ENCODE measurements at regions not wholly inside any gene's neighbourhood (a gene's known extent, or its start where the extent isn't known, plus 50 kb on each side); places are given as distances from the start of the nearest gene placed in this dataset.
"Not testable (repeated sequence)": the region's sequence is repeated elsewhere in the genome, so short reads cannot be mapped to it uniquely, and the experiment has no call there.

DNA sequence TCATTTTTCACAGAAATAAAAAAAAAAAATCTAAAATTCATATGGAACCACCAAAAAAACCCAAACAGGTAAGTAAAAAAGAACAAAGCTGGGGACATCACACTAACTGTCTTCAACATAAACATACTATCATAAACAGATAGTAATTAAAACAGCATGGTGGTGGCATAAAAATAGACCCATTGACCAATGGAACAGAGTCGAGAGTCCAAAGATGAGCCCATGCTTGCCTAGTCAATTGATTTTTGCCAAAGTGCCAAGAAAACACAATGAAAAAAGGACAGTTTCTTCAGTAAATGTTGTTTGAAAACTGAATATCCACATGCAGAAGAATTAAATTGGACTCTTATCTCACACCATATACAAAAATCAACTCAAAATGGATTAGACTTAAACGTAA lies 513.2 kb upstream of the PHF14 start:
- intact Hi-C loops (cut with micrococcal nuclease), result no loop called here
- POLR2A ChIA-PET, result no interaction called here
- Mint-ChIP-seq H3K4me1 (ENCODE audit: low read depth) (no peaks in the 10 kb centered on the region), H3K27ac (no peak overlapping the region), H3K4me3 (no peak overlapping the region), H3K36me3 (ENCODE audit: low read depth) (no peaks in the 10 kb centered on the region), H3K27me3 (no peaks in the 10 kb centered on the region), H3K9me3 (no peaks in the 10 kb centered on the region)
- ATAC-seq, result no peak
- CTCF ChIA-PET, result no interaction called here
- TF ChIP-seq, protein P1, sequence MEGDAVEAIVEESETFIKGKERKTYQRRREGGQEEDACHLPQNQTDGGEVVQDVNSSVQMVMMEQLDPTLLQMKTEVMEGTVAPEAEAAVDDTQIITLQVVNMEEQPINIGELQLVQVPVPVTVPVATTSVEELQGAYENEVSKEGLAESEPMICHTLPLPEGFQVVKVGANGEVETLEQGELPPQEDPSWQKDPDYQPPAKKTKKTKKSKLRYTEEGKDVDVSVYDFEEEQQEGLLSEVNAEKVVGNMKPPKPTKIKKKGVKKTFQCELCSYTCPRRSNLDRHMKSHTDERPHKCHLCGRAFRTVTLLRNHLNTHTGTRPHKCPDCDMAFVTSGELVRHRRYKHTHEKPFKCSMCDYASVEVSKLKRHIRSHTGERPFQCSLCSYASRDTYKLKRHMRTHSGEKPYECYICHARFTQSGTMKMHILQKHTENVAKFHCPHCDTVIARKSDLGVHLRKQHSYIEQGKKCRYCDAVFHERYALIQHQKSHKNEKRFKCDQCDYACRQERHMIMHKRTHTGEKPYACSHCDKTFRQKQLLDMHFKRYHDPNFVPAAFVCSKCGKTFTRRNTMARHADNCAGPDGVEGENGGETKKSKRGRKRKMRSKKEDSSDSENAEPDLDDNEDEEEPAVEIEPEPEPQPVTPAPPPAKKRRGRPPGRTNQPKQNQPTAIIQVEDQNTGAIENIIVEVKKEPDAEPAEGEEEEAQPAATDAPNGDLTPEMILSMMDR (IDR thresholded peaks at IDR 0.05), result no peak
- no peak for DNase-seq

DNA sequence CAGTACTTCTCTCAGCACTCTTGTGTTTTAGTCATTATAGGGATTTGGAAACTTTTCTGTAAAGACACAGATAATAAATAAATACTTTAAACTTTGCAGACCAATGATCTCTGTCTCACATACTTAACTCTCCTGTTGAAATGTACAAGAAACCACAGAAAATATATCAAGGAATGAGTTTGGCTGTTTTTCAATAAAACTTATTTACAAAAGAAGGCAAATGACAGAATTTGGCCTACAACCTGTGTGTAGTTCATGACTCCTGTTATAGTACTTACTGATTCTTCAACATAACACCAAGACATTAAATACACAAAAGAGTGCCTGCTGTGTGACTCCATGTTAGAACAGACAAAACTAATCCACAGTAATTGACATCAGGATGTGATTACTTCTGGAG lies 510.0 kb upstream of the PHF14 start:
- Mint-ChIP-seq H3K9me3 (no peaks in the 10 kb centered on the region), H3K4me1 (ENCODE audit: low read depth) (no peaks in the 10 kb centered on the region), H3K27ac (no peak overlapping the region), H3K27me3 (no peaks in the 10 kb centered on the region), H3K36me3 (ENCODE audit: low read depth) (no peaks in the 10 kb centered on the region), H3K4me3 (no peak overlapping the region)
- ATAC-seq (no peak), DNase-seq (no peak)
- ChIA-PET POLR2A (no interaction called here), CTCF (no interaction called here)
- intact Hi-C loops (cut with micrococcal nuclease), result no loop called here
- TF ChIP-seq, protein P1 (IDR thresholded peaks at IDR 0.05), result no peak

DNA sequence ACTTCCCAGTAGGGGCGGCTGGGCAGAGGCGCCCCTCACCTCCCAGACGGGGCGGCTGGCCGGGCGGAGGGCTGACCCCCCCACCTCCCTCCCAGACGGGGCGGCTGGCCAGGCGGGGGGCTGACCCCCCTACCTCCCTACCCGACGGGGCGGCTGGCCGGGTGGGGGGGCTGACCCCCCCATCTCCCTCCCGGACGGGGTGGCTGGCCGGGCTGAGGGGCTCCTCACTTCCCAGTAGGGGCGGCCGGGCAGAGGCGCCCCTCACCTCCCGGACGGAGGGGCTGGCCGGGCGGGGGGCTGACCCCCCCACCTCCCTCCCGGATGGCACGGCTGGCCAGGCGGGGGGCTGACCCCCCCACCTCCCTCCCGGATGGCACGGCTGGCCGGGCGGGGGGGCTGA lies 508.1 kb upstream of the PHF14 start:
- H3K36me3 Mint-ChIP-seq (ENCODE audit: low read depth); H3K27ac Mint-ChIP-seq; intact Hi-C loops (cut with micrococcal nuclease); H3K4me1 Mint-ChIP-seq (ENCODE audit: low read depth); DNase-seq; H3K27me3 Mint-ChIP-seq; POLR2A ChIA-PET; H3K9me3 Mint-ChIP-seq; CTCF ChIA-PET; ATAC-seq; H3K4me3 Mint-ChIP-seq: not testable (repeated sequence)

DNA sequence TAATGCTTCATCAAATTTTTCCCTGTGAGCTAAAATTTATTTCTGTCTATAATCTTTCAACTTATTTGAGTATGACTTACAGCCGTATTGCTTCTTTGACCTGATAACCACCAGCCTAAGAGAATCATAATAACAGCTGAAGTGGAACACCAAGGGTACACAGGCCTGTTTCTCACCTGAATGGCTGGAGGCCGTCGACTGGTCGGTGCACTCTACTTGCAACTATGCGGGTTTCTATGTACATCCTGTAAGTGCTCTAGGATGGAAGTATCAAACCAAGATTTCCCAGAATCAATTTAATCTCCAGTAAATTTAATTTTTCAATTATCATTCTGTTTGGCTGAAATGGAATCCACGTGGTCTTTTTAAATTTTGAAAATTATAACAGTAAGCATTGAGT lies 504.8 kb upstream of the PHF14 start:
- intact Hi-C loops (cut with micrococcal nuclease), result no loop called here
- TF ChIP-seq, protein P1 (IDR thresholded peaks at IDR 0.05), result no peak
- H3K36me3 Mint-ChIP-seq (ENCODE audit: low read depth), result no peaks in the 10 kb centered on the region
- H3K27ac Mint-ChIP-seq, result no peak overlapping the region
- no peaks in the 10 kb centered on the region for H3K27me3 Mint-ChIP-seq
- no peaks in the 10 kb centered on the region for H3K4me1 Mint-ChIP-seq (ENCODE audit: low read depth)
- no peak for DNase-seq
- ChIA-PET POLR2A (no interaction called here), CTCF (no interaction called here)
- H3K9me3 Mint-ChIP-seq, result no peaks in the 10 kb centered on the region
- H3K4me3 Mint-ChIP-seq, result no peak overlapping the region
- no peak for ATAC-seq

DNA sequence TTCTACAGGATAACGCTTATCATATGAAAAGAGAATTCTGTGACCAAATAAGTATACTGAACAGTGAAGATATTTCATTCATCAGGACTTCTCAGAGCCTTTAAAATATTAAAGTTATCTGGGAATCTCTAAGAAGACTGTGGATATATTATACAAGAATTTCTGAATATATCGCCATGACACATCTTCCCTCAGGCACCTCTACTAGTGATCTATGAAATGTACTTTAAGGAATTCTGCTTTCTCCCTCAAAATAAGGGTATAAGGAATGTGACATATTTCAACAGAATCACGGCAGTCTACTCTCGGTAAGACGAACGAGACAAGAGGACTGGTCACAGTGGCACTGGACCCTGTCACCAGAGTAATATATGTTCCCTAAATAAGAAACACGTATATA lies 504.2 kb upstream of the PHF14 start:
- no peaks in the 10 kb centered on the region for H3K36me3 Mint-ChIP-seq (ENCODE audit: low read depth)
- DNase-seq (no peak), ATAC-seq (no peak)
- no peaks in the 10 kb centered on the region for H3K9me3 Mint-ChIP-seq
- ChIA-PET POLR2A (no interaction called here), CTCF (no interaction called here)
- H3K4me1 Mint-ChIP-seq (ENCODE audit: low read depth), result no peaks in the 10 kb centered on the region
- no peak overlapping the region for H3K27ac Mint-ChIP-seq
- no peak overlapping the region for H3K4me3 Mint-ChIP-seq
- intact Hi-C loops (cut with micrococcal nuclease), result no loop called here
- H3K27me3 Mint-ChIP-seq, result no peaks in the 10 kb centered on the region
- TF ChIP-seq, protein P1 (IDR thresholded peaks at IDR 0.05), result no peak
